Coronary artery (tissue), 2 donors: ENCODE measurements at regions not wholly inside any gene's neighbourhood (a gene's known extent, or its start where the extent isn't known, plus 50 kb on each side); places are given as distances from the start of the nearest gene placed in this dataset.

Experiments
- DNase-seq: peaks from one replicate; pipeline ENCODE4 v3.0.0-alpha.2; 2017; ENCODE audit warnings: low spot score
- H3K27ac ChIP-seq, 2 donors: fragments of 200-600 bp; sonication (generic); one replicate each; pipeline ENCODE4 v1.5.1; 2016 to 2019
- H3K4me3 ChIP-seq: fragments of 200-600 bp; sonication (generic); 2 replicates; pipeline ENCODE4 v1.5.1; 2016; ENCODE audit warnings: mild to moderate bottlenecking, moderate library complexity
- TF ChIP-seq, protein P1 (sequence below): fragments of 200-600 bp; sonication (generic); IDR thresholded peaks from one replicate; pipeline ENCODE4 v1.5.1; 2019; ENCODE audit warnings: antibody characterized with exemption

GRCh38 chr10:128617532-128617931 lies 491.3 kb upstream of the MKI67 start:
- DNase-seq, result no peak
- no peak overlapping the region for H3K4me3 ChIP-seq
- no peak overlapping the region for H3K27ac ChIP-seq
- TF ChIP-seq, protein P1, sequence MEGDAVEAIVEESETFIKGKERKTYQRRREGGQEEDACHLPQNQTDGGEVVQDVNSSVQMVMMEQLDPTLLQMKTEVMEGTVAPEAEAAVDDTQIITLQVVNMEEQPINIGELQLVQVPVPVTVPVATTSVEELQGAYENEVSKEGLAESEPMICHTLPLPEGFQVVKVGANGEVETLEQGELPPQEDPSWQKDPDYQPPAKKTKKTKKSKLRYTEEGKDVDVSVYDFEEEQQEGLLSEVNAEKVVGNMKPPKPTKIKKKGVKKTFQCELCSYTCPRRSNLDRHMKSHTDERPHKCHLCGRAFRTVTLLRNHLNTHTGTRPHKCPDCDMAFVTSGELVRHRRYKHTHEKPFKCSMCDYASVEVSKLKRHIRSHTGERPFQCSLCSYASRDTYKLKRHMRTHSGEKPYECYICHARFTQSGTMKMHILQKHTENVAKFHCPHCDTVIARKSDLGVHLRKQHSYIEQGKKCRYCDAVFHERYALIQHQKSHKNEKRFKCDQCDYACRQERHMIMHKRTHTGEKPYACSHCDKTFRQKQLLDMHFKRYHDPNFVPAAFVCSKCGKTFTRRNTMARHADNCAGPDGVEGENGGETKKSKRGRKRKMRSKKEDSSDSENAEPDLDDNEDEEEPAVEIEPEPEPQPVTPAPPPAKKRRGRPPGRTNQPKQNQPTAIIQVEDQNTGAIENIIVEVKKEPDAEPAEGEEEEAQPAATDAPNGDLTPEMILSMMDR, result no peak

GRCh38 chr10:128622706-128623105 lies 496.5 kb upstream of the MKI67 start:
- no peak for DNase-seq
- TF ChIP-seq, protein P1, result no peak
- Histone ChIP-seq H3K27ac (no peak overlapping the region), H3K4me3 (no peak overlapping the region)

GRCh38 chr10:128623776-128624175 lies 497.6 kb upstream of the MKI67 start:
- TF ChIP-seq, protein P1, result no peak
- DNase-seq, result no peak
- Histone ChIP-seq H3K4me3 (no peak overlapping the region), H3K27ac (no peak overlapping the region)

- no peak for DNase-seq
- Histone ChIP-seq H3K4me3 (no peak overlapping the region), H3K27ac (no peak overlapping the region)
- TF ChIP-seq, protein P1, result no peak
Observed at GRCh38 chr10:128624656-128625530, 498.7 kb upstream of the MKI67 start.

DNA sequence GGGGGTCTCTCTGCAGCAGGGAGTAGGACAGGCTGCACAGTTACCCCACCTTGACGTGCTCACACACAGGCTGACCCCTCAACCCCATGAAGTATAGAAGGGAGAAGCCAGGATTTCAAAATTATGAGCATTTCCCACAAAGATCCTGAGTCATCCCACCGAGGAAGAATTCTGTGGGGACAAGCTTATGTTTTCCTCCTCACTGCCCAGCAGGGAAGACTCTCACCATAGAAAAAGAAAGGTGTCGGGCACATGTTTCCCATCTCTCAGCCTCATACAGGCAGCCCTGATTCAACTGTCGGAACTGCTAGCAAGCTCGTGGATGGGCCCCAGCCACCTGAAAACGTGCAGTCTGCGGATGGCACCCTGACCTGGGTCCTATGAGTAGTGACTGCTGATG lies 499.7 kb upstream of the MKI67 start:
- DNase-seq, result no peak
- no peak overlapping the region for H3K4me3 ChIP-seq
- no peak overlapping the region for H3K27ac ChIP-seq
- TF ChIP-seq, protein P1, result no peak

GRCh38 chr10:128626397-128627000 lies 500.3 kb upstream of the MKI67 start:
- no peak for DNase-seq
- no peak overlapping the region for H3K27ac ChIP-seq
- TF ChIP-seq, protein P1, result no peak
- H3K4me3 ChIP-seq, result no peak overlapping the region

- TF ChIP-seq, protein P1, result no peak
- DNase-seq, result no peak
- Histone ChIP-seq H3K27ac (no peak overlapping the region), H3K4me3 (no peak overlapping the region)
Observed at GRCh38 chr10:128627811-128628210, 501.6 kb upstream of the MKI67 start.
